ENCODE measurements at regions not wholly inside any gene's neighbourhood (a gene's known extent, or its start where the extent isn't known, plus 50 kb on each side); places are given as distances from the start of the nearest gene placed in this dataset.

DNA sequence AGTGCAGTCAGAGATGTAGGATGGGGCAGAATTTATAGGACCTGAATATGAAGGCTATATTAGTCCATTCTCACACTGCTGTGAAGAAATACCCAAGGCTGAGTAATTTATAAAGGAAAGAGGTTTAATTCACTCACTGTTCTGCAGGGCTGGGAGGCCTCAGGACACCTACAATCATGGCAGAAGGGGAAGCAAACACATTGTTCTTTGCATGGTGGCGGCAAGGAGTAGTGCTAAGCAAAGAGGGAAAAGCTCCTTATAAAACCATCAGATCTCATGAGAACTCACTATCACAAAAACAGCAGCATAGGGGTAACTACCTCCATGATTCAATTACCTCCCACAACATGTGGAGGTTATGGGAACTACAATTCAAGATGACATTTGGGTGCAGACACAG is 76.8 kb upstream of the MSTN start:
- no peaks in the 10 kb centered on the region for H3K4me1 ChIP-seq (replicated peaks; ENCODE audit: insufficient read depth)
- CTCF ChIA-PET, result no interaction called here
- no peaks in the 10 kb centered on the region for H3K9me3 ChIP-seq (ENCODE audit: insufficient read depth, low read depth)
- TF ChIP-seq EZH2 (IDR thresholded peaks at IDR 0.05; ENCODE audit: low read depth), result no peak
- TF ChIP-seq, protein P1, sequence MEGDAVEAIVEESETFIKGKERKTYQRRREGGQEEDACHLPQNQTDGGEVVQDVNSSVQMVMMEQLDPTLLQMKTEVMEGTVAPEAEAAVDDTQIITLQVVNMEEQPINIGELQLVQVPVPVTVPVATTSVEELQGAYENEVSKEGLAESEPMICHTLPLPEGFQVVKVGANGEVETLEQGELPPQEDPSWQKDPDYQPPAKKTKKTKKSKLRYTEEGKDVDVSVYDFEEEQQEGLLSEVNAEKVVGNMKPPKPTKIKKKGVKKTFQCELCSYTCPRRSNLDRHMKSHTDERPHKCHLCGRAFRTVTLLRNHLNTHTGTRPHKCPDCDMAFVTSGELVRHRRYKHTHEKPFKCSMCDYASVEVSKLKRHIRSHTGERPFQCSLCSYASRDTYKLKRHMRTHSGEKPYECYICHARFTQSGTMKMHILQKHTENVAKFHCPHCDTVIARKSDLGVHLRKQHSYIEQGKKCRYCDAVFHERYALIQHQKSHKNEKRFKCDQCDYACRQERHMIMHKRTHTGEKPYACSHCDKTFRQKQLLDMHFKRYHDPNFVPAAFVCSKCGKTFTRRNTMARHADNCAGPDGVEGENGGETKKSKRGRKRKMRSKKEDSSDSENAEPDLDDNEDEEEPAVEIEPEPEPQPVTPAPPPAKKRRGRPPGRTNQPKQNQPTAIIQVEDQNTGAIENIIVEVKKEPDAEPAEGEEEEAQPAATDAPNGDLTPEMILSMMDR (conservative IDR thresholded peaks at IDR 0.05), result no peak
- no peaks in the 10 kb centered on the region for H3K79me2 ChIP-seq (ENCODE audit: low read depth)
- no TSS peak for BruUV-seq (replicated peaks)
- no peaks in the 10 kb centered on the region for H3K27me3 ChIP-seq (ENCODE audit: insufficient read depth, low read depth)
- POLR2A ChIA-PET (ENCODE audit: unreplicated experiment), result no interaction called here
- DNase-seq, result no peak
- intact Hi-C loops (cut with micrococcal nuclease; ENCODE audit: unreplicated experiment), result no loop called here
- H3K4me3 ChIP-seq, result no peak overlapping the region
- no peaks in the 10 kb centered on the region for H3K9me2 ChIP-seq (ENCODE audit: insufficient read depth)
- no peak overlapping the region for H2AFZ ChIP-seq
- H3K4me2 ChIP-seq, result no peak overlapping the region
- H3K27ac ChIP-seq, result no peak overlapping the region
- H3K36me3 ChIP-seq (ENCODE audit: low read depth), result no peaks in the 10 kb centered on the region
- no peaks in the 10 kb centered on the region for H4K20me1 ChIP-seq (ENCODE audit: insufficient read depth)
- H3F3A ChIP-seq (ENCODE audit: insufficient read depth, low read depth), result no peaks in the 10 kb centered on the region

DNA sequence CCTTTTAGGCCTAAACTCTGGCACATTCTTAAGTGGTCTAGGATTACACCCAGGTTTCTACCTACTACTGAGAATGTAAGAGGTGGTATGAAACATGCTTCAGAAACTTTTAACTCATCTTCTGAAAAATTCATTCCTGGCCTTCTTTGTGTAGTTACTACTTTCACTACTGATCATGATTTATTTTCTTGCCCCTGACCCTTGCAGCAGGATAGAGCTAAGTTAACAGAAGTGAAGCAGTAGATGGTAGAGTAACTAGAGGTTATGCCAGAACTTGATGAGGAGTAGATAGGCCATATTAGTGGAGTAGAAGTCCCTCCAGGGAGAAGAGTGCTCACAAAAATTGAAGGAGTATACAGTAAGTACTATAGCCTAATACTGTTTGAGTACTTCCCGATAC is 75.5 kb upstream of the MSTN start:
- H3K27ac ChIP-seq, result no peak overlapping the region
- no peaks in the 10 kb centered on the region for H3F3A ChIP-seq (ENCODE audit: insufficient read depth, low read depth)
- no peaks in the 10 kb centered on the region for H3K27me3 ChIP-seq (ENCODE audit: insufficient read depth, low read depth)
- H2AFZ ChIP-seq, result no peak overlapping the region
- intact Hi-C loops (cut with micrococcal nuclease; ENCODE audit: unreplicated experiment), result no loop called here
- ChIA-PET POLR2A (ENCODE audit: unreplicated experiment) (no interaction called here), CTCF (no interaction called here)
- no TSS peak for BruUV-seq (replicated peaks)
- no peaks in the 10 kb centered on the region for H3K9me2 ChIP-seq (ENCODE audit: insufficient read depth)
- H3K4me2 ChIP-seq, result no peak overlapping the region
- no peaks in the 10 kb centered on the region for H3K36me3 ChIP-seq (ENCODE audit: low read depth)
- TF ChIP-seq EZH2 (IDR thresholded peaks at IDR 0.05; ENCODE audit: low read depth), result no peak
- TF ChIP-seq, protein P1 (conservative IDR thresholded peaks at IDR 0.05), result no peak
- H3K4me1 ChIP-seq (replicated peaks; ENCODE audit: insufficient read depth), result no peaks in the 10 kb centered on the region
- H3K4me3 ChIP-seq, result no peak overlapping the region
- no peaks in the 10 kb centered on the region for H3K79me2 ChIP-seq (ENCODE audit: low read depth)
- H4K20me1 ChIP-seq (ENCODE audit: insufficient read depth), result no peaks in the 10 kb centered on the region
- no peak for DNase-seq
- no peaks in the 10 kb centered on the region for H3K9me3 ChIP-seq (ENCODE audit: insufficient read depth, low read depth)

DNA sequence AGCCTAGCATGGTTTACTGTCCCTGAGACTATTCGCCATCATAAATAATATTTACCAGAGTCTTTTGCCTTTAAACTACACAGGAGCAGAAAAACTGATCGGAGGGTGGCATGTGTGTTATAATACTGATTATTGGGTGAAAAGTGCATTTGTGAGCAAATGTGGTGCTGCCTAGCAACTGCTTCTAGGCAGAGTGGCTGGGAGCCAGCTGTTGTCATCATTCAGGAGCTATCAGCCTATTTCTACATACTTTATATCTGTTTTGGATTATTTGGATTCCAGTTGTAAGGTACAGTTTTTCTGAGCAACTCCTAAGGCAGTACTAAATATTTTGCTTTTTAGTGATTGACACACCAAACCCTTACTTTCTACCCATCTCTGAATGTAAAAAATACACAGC is 75.0 kb upstream of the MSTN start:
- Histone ChIP-seq H3K27me3 (ENCODE audit: insufficient read depth, low read depth) (no peaks in the 10 kb centered on the region), H4K20me1 (ENCODE audit: insufficient read depth) (no peaks in the 10 kb centered on the region), H3K9me3 (ENCODE audit: insufficient read depth, low read depth) (no peaks in the 10 kb centered on the region), H3K79me2 (ENCODE audit: low read depth) (no peaks in the 10 kb centered on the region), H3K27ac (no peak overlapping the region), H3F3A (ENCODE audit: insufficient read depth, low read depth) (no peaks in the 10 kb centered on the region), H3K9me2 (ENCODE audit: insufficient read depth) (no peaks in the 10 kb centered on the region), H3K4me2 (no peak overlapping the region), H3K36me3 (ENCODE audit: low read depth) (no peaks in the 10 kb centered on the region), H2AFZ (no peak overlapping the region), H3K4me1 (replicated peaks; ENCODE audit: insufficient read depth) (no peaks in the 10 kb centered on the region), H3K4me3 (no peak overlapping the region)
- intact Hi-C loops (cut with micrococcal nuclease; ENCODE audit: unreplicated experiment), result no loop called here
- TF ChIP-seq EZH2 (IDR thresholded peaks at IDR 0.05; ENCODE audit: low read depth), result no peak
- TF ChIP-seq, protein P1 (conservative IDR thresholded peaks at IDR 0.05), result no peak
- BruUV-seq (replicated peaks), result no TSS peak
- POLR2A ChIA-PET (ENCODE audit: unreplicated experiment), result no interaction called here
- CTCF ChIA-PET, result no interaction called here
- no peak for DNase-seq

All from PC-9 (cell line).